ENCODE measurements at regions not wholly inside any gene's neighbourhood (a gene's known extent, or its start where the extent isn't known, plus 50 kb on each side); places are given as distances from the start of the nearest gene placed in this dataset.

GRCh38 chr11:116503216-116504160 lies 269.3 kb downstream of the BUD13 start:
- Histone ChIP-seq H3K27me3 (ENCODE audit: control insufficient read depth in 4 of 4, insufficient read depth in 4 of 4, low read length in 3 of 4) (peaks cover 0 to 5% (median 3%) of the 10 kb centered on the region in 4 donors), H3K4me1 (ENCODE audit: control insufficient read depth in 4 of 4, insufficient read depth in 4 of 4, low read length in 3 of 4) (no peaks in the 10 kb centered on the region), H3K27ac (ENCODE audit: low read depth in 1 of 2, low read length in 2 of 2) (no peak overlapping the region), H3K9ac (ENCODE audit: low read depth in 1 of 2, low read length in 2 of 2) (no peak overlapping the region), H3K36me3 (ENCODE audit: control insufficient read depth in 4 of 4, insufficient read depth in 3 of 4, low read depth in 1 of 4, low read length in 3 of 4) (no peaks in the 10 kb centered on the region), H3K4me3 (ENCODE audit: low read depth in 1 of 3, low read length in 3 of 3) (no peak overlapping the region), H3K9me3 (ENCODE audit: control insufficient read depth in 4 of 4, low read length in 3 of 4) (no peaks in the 10 kb centered on the region)
- 90% methylated on average over 10 of the region's 10 CpGs for WGBS
- no peak for DNase-seq (ENCODE audit: low spot score)
- no peak for TF ChIP-seq HNF4A (conservative IDR thresholded peaks at IDR 0.05)
- no peak for TF ChIP-seq JUND (IDR thresholded peaks at IDR 0.05)
- TF ChIP-seq, protein P1, sequence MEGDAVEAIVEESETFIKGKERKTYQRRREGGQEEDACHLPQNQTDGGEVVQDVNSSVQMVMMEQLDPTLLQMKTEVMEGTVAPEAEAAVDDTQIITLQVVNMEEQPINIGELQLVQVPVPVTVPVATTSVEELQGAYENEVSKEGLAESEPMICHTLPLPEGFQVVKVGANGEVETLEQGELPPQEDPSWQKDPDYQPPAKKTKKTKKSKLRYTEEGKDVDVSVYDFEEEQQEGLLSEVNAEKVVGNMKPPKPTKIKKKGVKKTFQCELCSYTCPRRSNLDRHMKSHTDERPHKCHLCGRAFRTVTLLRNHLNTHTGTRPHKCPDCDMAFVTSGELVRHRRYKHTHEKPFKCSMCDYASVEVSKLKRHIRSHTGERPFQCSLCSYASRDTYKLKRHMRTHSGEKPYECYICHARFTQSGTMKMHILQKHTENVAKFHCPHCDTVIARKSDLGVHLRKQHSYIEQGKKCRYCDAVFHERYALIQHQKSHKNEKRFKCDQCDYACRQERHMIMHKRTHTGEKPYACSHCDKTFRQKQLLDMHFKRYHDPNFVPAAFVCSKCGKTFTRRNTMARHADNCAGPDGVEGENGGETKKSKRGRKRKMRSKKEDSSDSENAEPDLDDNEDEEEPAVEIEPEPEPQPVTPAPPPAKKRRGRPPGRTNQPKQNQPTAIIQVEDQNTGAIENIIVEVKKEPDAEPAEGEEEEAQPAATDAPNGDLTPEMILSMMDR (IDR thresholded peaks at IDR 0.05; ENCODE audit: low read depth, low read length, missing input control), result no peak
- no peak for TF ChIP-seq RAD21 (IDR thresholded peaks at IDR 0.05)
- TF ChIP-seq, protein P2, sequence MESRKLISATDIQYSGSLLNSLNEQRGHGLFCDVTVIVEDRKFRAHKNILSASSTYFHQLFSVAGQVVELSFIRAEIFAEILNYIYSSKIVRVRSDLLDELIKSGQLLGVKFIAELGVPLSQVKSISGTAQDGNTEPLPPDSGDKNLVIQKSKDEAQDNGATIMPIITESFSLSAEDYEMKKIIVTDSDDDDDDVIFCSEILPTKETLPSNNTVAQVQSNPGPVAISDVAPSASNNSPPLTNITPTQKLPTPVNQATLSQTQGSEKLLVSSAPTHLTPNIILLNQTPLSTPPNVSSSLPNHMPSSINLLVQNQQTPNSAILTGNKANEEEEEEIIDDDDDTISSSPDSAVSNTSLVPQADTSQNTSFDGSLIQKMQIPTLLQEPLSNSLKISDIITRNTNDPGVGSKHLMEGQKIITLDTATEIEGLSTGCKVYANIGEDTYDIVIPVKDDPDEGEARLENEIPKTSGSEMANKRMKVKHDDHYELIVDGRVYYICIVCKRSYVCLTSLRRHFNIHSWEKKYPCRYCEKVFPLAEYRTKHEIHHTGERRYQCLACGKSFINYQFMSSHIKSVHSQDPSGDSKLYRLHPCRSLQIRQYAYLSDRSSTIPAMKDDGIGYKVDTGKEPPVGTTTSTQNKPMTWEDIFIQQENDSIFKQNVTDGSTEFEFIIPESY (IDR thresholded peaks at IDR 0.05), result no peak
- TF ChIP-seq RXRA (IDR thresholded peaks at IDR 0.05), result no peak
- no peak for TF ChIP-seq EGR1 (IDR thresholded peaks at IDR 0.05; ENCODE audit: low read depth in 2 of 2)
- TF ChIP-seq HNF4G (IDR thresholded peaks at IDR 0.05), result no peak
- TF ChIP-seq TAF1 (conservative IDR thresholded peaks at IDR 0.05), result no peak
- no peak for TF ChIP-seq SP1 (IDR thresholded peaks at IDR 0.05)

DNA sequence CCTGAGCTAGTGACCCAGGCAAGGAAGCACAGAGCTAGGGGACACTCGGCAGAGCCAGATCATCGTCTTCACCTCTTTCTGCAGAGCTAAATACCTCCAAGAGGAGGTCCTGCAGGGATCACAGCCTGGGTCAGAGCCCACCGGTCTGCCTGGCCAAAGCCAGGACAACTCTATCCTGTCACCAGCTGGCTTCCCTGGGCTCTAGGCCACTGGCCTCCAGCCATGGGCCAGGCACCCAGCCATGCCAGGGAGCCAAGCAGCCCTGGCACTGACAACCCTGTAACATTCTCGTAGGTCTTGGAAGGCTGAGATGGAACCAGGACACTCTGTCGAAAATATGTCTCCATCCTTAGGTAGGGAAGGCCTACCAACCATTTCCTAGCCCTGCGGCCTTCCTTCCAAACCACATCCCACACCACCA lies 270.1 kb downstream of the BUD13 start:
- Histone ChIP-seq H3K4me1 (ENCODE audit: control insufficient read depth in 4 of 4, insufficient read depth in 4 of 4, low read length in 3 of 4) (no peaks in the 10 kb centered on the region), H3K9ac (ENCODE audit: low read depth in 1 of 2, low read length in 2 of 2) (no peak overlapping the region), H3K36me3 (ENCODE audit: control insufficient read depth in 4 of 4, insufficient read depth in 3 of 4, low read depth in 1 of 4, low read length in 3 of 4) (no peaks in the 10 kb centered on the region), H3K4me3 (ENCODE audit: low read depth in 1 of 3, low read length in 3 of 3) (no peak overlapping the region), H3K27ac (ENCODE audit: low read depth in 1 of 2, low read length in 2 of 2) (no peak overlapping the region), H3K27me3 (ENCODE audit: control insufficient read depth in 4 of 4, insufficient read depth in 4 of 4, low read length in 3 of 4) (peaks cover 0 to 5% (median 3%) of the 10 kb centered on the region in 4 donors), H3K9me3 (ENCODE audit: control insufficient read depth in 4 of 4, low read length in 3 of 4) (no peaks in the 10 kb centered on the region)
- TF ChIP-seq TAF1 (conservative IDR thresholded peaks at IDR 0.05) (no peak), EGR1 (IDR thresholded peaks at IDR 0.05; ENCODE audit: low read depth in 2 of 2) (no peak), FOXA2 (IDR thresholded peaks at IDR 0.05) (no peak), HNF4G (IDR thresholded peaks at IDR 0.05) (no peak), GABPA (IDR thresholded peaks at IDR 0.05 in 1 of 2, conservative IDR thresholded peaks at IDR 0.05 in 1 of 2) (no peak), FOXA1 (IDR thresholded peaks at IDR 0.05) (no peak), MAX (IDR thresholded peaks at IDR 0.05) (no peak), HNF4A (conservative IDR thresholded peaks at IDR 0.05) (no peak), SP1 (IDR thresholded peaks at IDR 0.05) (no peak), YY1 (IDR thresholded peaks at IDR 0.05) (no peak), RAD21 (IDR thresholded peaks at IDR 0.05) (no peak), NR2F2 (IDR thresholded peaks at IDR 0.05) (no peak), JUND (IDR thresholded peaks at IDR 0.05) (no peak), RXRA (IDR thresholded peaks at IDR 0.05) (no peak)
- TF ChIP-seq, protein P2 (IDR thresholded peaks at IDR 0.05), result no peak
- TF ChIP-seq, protein P3, sequence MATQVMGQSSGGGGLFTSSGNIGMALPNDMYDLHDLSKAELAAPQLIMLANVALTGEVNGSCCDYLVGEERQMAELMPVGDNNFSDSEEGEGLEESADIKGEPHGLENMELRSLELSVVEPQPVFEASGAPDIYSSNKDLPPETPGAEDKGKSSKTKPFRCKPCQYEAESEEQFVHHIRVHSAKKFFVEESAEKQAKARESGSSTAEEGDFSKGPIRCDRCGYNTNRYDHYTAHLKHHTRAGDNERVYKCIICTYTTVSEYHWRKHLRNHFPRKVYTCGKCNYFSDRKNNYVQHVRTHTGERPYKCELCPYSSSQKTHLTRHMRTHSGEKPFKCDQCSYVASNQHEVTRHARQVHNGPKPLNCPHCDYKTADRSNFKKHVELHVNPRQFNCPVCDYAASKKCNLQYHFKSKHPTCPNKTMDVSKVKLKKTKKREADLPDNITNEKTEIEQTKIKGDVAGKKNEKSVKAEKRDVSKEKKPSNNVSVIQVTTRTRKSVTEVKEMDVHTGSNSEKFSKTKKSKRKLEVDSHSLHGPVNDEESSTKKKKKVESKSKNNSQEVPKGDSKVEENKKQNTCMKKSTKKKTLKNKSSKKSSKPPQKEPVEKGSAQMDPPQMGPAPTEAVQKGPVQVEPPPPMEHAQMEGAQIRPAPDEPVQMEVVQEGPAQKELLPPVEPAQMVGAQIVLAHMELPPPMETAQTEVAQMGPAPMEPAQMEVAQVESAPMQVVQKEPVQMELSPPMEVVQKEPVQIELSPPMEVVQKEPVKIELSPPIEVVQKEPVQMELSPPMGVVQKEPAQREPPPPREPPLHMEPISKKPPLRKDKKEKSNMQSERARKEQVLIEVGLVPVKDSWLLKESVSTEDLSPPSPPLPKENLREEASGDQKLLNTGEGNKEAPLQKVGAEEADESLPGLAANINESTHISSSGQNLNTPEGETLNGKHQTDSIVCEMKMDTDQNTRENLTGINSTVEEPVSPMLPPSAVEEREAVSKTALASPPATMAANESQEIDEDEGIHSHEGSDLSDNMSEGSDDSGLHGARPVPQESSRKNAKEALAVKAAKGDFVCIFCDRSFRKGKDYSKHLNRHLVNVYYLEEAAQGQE (IDR thresholded peaks at IDR 0.05), result no peak
- TF ChIP-seq, protein P4, sequence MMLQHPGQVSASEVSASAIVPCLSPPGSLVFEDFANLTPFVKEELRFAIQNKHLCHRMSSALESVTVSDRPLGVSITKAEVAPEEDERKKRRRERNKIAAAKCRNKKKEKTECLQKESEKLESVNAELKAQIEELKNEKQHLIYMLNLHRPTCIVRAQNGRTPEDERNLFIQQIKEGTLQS (IDR thresholded peaks at IDR 0.05), result no peak
- TF ChIP-seq, protein P1 (IDR thresholded peaks at IDR 0.05; ENCODE audit: low read depth, low read length, missing input control), result no peak
- no peak for DNase-seq (ENCODE audit: low spot score)
- WGBS, result 82% methylated on average over 6 of the region's 6 CpGs
